ENCODE measurements at regions not wholly inside any gene's neighbourhood (a gene's known extent, or its start where the extent isn't known, plus 50 kb on each side); places are given as distances from the start of the nearest gene placed in this dataset.

DNA sequence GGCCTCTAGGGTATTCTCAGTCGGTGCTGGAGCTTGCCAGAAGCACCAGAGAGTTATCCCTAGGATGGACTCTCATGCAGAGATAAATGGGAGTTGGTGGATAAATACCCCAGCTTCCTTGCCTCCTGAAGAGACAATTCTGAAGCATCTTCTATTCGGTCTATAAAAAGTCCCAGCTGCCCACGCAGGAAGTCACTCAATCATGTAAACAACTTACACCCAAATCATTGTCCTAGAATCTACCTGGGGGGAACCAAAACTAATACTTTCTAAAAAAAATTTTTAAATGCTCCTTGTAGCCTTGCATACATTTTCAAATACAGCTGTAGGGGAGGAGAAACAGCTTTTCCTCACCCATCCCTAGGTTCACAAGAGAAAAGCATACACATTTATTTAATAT lies 66.6 kb upstream of the ELAC2 start:
- TF ChIP-seq, protein P1, sequence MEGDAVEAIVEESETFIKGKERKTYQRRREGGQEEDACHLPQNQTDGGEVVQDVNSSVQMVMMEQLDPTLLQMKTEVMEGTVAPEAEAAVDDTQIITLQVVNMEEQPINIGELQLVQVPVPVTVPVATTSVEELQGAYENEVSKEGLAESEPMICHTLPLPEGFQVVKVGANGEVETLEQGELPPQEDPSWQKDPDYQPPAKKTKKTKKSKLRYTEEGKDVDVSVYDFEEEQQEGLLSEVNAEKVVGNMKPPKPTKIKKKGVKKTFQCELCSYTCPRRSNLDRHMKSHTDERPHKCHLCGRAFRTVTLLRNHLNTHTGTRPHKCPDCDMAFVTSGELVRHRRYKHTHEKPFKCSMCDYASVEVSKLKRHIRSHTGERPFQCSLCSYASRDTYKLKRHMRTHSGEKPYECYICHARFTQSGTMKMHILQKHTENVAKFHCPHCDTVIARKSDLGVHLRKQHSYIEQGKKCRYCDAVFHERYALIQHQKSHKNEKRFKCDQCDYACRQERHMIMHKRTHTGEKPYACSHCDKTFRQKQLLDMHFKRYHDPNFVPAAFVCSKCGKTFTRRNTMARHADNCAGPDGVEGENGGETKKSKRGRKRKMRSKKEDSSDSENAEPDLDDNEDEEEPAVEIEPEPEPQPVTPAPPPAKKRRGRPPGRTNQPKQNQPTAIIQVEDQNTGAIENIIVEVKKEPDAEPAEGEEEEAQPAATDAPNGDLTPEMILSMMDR (IDR thresholded peaks at IDR 0.05): no peak
- TF ChIP-seq POLR2A (IDR thresholded peaks at IDR 0.05) (no peak), EP300 (IDR thresholded peaks at IDR 0.05) (no peak), POLR2AphosphoS5 (IDR thresholded peaks at IDR 0.05) (no peak)

Data from stomach (tissue), 4 donors.